ENCODE measurements at regions not wholly inside any gene's neighbourhood (a gene's known extent, or its start where the extent isn't known, plus 50 kb on each side); places are given as distances from the start of the nearest gene placed in this dataset.
"Not testable (repeated sequence)": the region's sequence is repeated elsewhere in the genome, so short reads cannot be mapped to it uniquely, and the experiment has no call there.

DNA sequence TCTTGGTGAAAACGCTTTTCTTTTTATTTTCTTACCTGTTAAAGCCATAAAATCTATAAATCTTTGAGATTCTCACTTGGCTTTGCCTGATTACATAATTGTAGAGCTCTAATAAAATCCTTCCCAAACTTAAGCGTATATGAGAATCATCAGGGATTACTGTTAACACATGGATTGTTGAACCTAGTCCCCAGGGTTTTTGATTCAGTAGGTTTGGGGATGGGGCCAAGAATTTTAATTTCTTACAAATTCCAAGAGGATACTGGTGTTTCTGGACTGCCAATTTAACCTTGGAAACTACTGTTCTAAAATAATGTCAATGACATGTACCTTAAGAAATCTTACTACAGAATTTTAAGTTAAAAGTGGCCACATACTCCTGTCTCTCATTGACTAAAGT is 694.2 kb downstream of the BRINP3 start:
- DNase-seq (ENCODE audit: low read depth) = no peak
- no peak overlapping the region for H3K4me3 ChIP-seq (ENCODE audit: low read depth, low read length)
- TF ChIP-seq, protein P1, sequence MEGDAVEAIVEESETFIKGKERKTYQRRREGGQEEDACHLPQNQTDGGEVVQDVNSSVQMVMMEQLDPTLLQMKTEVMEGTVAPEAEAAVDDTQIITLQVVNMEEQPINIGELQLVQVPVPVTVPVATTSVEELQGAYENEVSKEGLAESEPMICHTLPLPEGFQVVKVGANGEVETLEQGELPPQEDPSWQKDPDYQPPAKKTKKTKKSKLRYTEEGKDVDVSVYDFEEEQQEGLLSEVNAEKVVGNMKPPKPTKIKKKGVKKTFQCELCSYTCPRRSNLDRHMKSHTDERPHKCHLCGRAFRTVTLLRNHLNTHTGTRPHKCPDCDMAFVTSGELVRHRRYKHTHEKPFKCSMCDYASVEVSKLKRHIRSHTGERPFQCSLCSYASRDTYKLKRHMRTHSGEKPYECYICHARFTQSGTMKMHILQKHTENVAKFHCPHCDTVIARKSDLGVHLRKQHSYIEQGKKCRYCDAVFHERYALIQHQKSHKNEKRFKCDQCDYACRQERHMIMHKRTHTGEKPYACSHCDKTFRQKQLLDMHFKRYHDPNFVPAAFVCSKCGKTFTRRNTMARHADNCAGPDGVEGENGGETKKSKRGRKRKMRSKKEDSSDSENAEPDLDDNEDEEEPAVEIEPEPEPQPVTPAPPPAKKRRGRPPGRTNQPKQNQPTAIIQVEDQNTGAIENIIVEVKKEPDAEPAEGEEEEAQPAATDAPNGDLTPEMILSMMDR (conservative IDR thresholded peaks at IDR 0.05; ENCODE audit: low read depth, low read length) = no peak

DNA sequence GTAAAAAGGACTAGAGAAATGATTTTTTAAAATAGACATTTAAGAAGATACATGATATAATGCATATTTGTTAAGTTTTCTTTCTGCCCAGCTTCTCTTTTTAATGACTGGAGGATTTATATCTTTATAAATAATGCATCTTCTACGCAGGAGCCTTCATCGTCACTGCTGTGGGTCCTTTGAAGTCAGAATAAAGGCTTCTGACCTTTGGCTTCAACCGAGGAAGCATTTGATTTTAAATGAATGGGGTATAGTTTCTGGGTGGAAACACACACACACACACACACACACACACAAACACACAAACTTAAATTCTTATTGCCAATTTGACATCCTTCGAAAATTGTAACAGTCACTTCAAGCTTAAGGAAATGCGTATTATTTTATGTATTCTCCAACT is 690.9 kb downstream of the BRINP3 start:
- TF ChIP-seq, protein P1 (conservative IDR thresholded peaks at IDR 0.05; ENCODE audit: low read depth, low read length) = no peak

DNA sequence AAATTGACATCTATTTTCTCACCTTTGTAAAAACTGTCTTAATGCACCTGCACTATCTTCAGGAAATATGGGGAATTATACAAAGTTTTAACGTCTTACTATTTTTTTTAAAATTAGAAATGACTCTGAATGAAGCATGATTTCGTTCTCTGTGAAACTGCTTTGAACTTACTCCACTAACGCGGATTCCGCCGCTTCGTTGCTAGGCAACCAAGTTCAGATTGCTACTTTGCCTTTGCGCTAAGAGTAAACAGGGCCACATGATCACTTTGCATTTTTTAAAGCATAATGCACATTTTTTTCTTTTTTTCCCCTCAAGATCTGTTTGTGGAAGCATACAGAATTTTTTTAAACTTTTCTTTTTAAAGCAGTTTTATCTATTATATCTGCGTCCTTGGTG is 690.5 kb downstream of the BRINP3 start:
- peak; percentile 25 for DNase-seq (ENCODE audit: low read depth)
- TF ChIP-seq, protein P1 (conservative IDR thresholded peaks at IDR 0.05; ENCODE audit: low read depth, low read length) = no peak
- no peak overlapping the region for H3K4me3 ChIP-seq (ENCODE audit: low read depth, low read length)

More for the DNA sequence above, 690.9 kb downstream of the BRINP3 start:
- no peak overlapping the region for H3K4me3 ChIP-seq (ENCODE audit: low read depth, low read length)
- no peak for DNase-seq (ENCODE audit: low read depth)

DNA sequence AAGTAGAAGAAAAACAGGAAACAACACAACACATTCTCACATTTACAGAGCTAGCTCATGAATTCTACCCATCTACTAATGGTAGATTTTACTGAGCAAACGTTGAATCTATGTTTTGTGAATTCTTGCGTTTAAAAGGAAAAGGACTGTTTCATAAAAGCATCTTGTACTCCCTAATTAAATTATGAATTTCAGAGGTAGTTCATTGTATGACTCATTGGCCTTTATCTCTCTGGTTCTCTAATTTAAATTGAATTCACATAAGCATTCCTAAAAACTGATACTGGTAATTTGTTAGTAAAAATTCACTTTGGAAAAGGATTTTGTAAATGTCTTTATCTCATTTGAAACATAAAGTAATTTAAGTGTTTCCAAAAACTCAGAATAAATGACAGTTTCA is 687.3 kb downstream of the BRINP3 start:
- DNase-seq (ENCODE audit: low read depth) = no peak
- no peak overlapping the region for H3K4me3 ChIP-seq (ENCODE audit: low read depth, low read length)
- TF ChIP-seq, protein P1 (conservative IDR thresholded peaks at IDR 0.05; ENCODE audit: low read depth, low read length) = no peak

DNA sequence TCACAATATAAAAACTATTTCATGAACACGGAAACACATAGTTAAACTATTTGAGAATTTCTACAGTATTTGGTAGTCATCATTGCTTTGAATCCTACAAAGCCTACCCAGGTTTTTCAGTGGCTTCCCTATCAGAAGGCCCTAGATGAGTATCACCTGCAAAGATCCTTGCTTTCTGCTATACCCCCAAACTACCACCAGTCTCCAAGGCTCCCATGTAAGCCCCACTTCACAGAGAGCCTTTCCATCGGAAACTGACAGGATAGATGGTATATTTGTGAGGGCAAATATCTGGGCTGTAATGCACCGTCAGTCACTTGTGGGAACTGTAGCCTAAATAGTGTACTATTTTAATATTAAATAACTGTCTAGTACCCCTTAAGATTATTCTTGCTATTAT is 674.3 kb downstream of the BRINP3 start:
- H3K4me3 ChIP-seq (ENCODE audit: low read depth, low read length) = no peak overlapping the region
- TF ChIP-seq, protein P1 (conservative IDR thresholded peaks at IDR 0.05; ENCODE audit: low read depth, low read length) = peak; percentile 11
- no peak for DNase-seq (ENCODE audit: low read depth)

DNA sequence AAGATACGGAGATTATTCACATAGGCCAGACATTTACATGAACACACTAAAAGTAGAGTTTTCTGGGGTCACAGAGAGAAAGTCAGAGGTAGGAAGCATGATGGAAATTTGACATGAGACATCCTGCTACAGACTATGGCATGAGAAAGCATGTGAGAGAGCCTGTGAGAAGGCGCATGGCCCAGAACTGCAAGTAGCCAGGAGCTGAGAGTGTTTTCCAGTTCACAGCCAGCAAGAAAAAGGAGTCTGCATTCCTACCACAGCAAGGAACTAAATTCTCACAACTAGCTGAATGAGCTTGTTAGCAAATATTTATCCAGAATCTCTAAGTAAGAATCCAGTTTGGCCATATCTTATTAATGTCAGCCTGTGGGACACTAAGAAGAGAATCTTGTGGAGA is 673.3 kb downstream of the BRINP3 start:
- DNase-seq (ENCODE audit: low read depth) = peak; percentile 42
- no peak overlapping the region for H3K4me3 ChIP-seq (ENCODE audit: low read depth, low read length)
- TF ChIP-seq, protein P1 (conservative IDR thresholded peaks at IDR 0.05; ENCODE audit: low read depth, low read length) = no peak

DNA sequence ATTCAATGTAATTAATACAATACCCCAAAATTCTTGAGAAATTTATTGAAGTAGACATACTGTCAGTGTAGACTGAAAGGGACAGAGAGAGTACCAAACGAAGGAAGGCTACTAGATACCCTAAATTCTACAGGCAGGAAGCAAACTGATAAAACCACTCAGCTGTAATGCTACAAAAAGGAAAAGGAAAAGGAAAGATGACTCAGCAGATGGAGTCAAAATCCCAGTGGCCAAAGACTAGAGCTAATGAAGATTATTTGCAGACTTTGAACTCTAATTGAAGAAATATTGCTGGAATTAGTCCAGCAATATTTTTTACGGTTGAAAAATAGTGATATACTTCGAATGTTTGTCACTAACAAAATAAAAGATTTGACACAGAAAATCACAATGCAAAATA is 671.9 kb downstream of the BRINP3 start:
- DNase-seq (ENCODE audit: low read depth) = no peak
- TF ChIP-seq, protein P1 (conservative IDR thresholded peaks at IDR 0.05; ENCODE audit: low read depth, low read length) = no peak
- H3K4me3 ChIP-seq (ENCODE audit: low read depth, low read length) = no peak overlapping the region

DNA sequence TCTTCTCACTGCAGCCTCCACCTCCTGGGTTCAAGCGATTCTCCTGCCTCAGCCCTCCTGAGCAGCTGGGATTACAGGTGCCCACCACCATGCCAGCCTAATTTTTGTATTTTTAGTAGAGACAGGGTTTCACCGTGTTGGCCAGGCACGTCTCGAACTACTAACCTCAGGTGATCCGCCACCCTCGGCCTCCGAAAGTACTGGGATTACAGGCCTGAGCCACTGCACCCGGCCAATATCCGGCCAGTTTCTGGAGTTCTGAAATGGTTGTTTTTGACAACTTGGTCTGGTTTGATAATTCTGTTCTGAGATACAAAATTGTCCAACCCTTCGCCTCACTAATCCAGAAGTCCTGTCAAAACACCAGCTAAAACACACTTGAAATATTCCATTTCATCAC is 667.0 kb downstream of the BRINP3 start:
- DNase-seq (ENCODE audit: low read depth); H3K4me3 ChIP-seq (ENCODE audit: low read depth, low read length): not testable (repeated sequence)

Data from choroid plexus epithelial cell (primary cell).